Upper lobe of left lung (tissue), 6 donors: ENCODE measurements at regions not wholly inside any gene's neighbourhood (a gene's known extent, or its start where the extent isn't known, plus 50 kb on each side); places are given as distances from the start of the nearest gene placed in this dataset.

ENCODE experiments used
- ATAC-seq, 2 donors: fragments of 200-7000 bp; cut with Tn5 transposase; one replicate each; pipeline ENCODE4 v1.9.1; 2022; ENCODE audit warnings: mild to moderate bottlenecking in 2 of 2, moderate library complexity in 2 of 2; ENCODE audit not compliant: low FRiP score in 2 of 2
- DNase-seq, 2 donors: peaks; one replicate each; pipeline ENCODE4 v3.0.0-alpha.2; 2019 to 2020
- H3K27ac ChIP-seq, 4 donors: fragments of 200-600 bp; sonication (generic); one replicate each; pipeline ENCODE4 v1.5.1; 2016 to 2019
- H3K27me3 ChIP-seq, 4 donors: fragments of 200-600 bp; sonication (generic); one replicate each; pipeline ENCODE4 v1.5.1; 2017 to 2019
- H3K36me3 ChIP-seq, 4 donors: fragments of 200-600 bp; sonication (generic); one replicate each; pipeline ENCODE4 v1.5.1; 2016 to 2019
- H3K4me1 ChIP-seq, 4 donors: fragments of 200-600 bp; sonication (generic); one replicate each; pipeline ENCODE4 v1.5.1; 2018 to 2019
- H3K4me3 ChIP-seq, 4 donors: fragments of 200-600 bp; sonication (generic); one replicate each; pipeline ENCODE4 v1.5.1; 2017 to 2019; ENCODE audit warnings: mild to moderate bottlenecking in 2 of 4, moderate library complexity in 1 of 4
- H3K9me3 ChIP-seq, 4 donors: fragments of 200-600 bp; sonication (generic); one replicate each; pipeline ENCODE4 v1.5.1; 2018 to 2019
- CTCF ChIP-seq, 6 experiments: fragments of 450-650 bp in 4 of 6; fragments of 200-600 bp in 2 of 6; sonication (generic) in 2 of 6; IDR thresholded peaks; one replicate each; pipeline ENCODE4 v1.5.1; 2016 to 2019; ENCODE audit warnings: antibody characterized with exemption in 6 of 6
- EP300 ChIP-seq, 4 donors: sonication (generic); formaldehyde crosslinking; IDR thresholded peaks; one replicate each; pipeline ENCODE4 v1.5.1; 2017; ENCODE audit warnings: antibody characterized with exemption in 4 of 4, control low read depth in 2 of 4
- POLR2A ChIP-seq, 4 donors: fragments of 450-650 bp; IDR thresholded peaks; one replicate each; pipeline ENCODE4 v1.5.1; 2016 to 2017; ENCODE audit warnings: antibody characterized with exemption in 4 of 4, mild to moderate bottlenecking in 2 of 4
- POLR2AphosphoS5 ChIP-seq, 2 donors: sonication (generic); formaldehyde crosslinking; IDR thresholded peaks; one replicate each; pipeline ENCODE4 v1.5.1; 2017; ENCODE audit warnings: antibody characterized with exemption in 2 of 2
- WGBS, 2 donors: methylation state at CpG; one replicate each; pipeline ENCODE4 v1.1.5; 2017 to 2018; 5-methylcytosine and 5-hydroxymethylcytosine counted together
- donor health status: DM: no; HTN: no; CAD: no; lungs with moderate emphysema.
- donor health status: DM: no; HTN: yes; CAD: no; lungs with severe emphysema.

- no peak for TF ChIP-seq EP300 (IDR thresholded peaks at IDR 0.05)
- TF ChIP-seq POLR2AphosphoS5 (IDR thresholded peaks at IDR 0.05) = no peak
- TF ChIP-seq POLR2A (IDR thresholded peaks at IDR 0.05) = no peak
- no peak for TF ChIP-seq CTCF (IDR thresholded peaks at IDR 0.05)
- no peak overlapping the region for H3K27ac ChIP-seq
- H3K27me3 ChIP-seq = no peaks in the 10 kb centered on the region
- H3K36me3 ChIP-seq = no peaks in the 10 kb centered on the region
- no peaks in the 10 kb centered on the region for H3K4me1 ChIP-seq
- DNase-seq (no peak), ATAC-seq (no peak)
- H3K4me3 ChIP-seq = no peak overlapping the region
- no peaks in the 10 kb centered on the region for H3K9me3 ChIP-seq
- WGBS, 2 donors = 63 to 81% methylated on average over 4 of the region's 4 CpGs
Measured at GRCh38 chrX:151854726-151855495, 57.8 kb upstream of the MAGEA4 start.

DNA sequence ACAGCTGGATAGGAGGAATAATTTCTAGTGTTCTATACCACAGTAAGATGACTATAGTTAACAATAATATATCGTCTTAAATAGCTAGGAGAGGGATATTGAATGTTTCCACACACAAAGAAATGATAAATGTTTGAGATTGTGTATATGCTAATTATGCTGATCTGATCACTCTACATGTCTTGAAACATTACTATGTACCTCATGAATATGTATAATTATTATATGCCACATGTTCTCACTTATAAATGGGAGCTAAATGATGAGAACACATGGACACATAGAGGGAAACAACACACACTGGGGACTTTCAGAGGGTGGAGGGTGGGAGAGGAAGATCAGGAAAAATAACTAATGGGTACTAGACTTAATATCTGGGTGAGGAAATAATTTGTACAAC is 53.2 kb upstream of the MAGEA4 start:
- H3K4me3 ChIP-seq = no peak overlapping the region
- H3K36me3 ChIP-seq = no peaks in the 10 kb centered on the region
- H3K9me3 ChIP-seq = no peaks in the 10 kb centered on the region
- DNase-seq (no peak), ATAC-seq (no peak)
- no peaks in the 10 kb centered on the region for H3K27me3 ChIP-seq
- H3K27ac ChIP-seq = no peak overlapping the region
- H3K4me1 ChIP-seq = no peaks in the 10 kb centered on the region
- WGBS, 2 donors = 71 to 90% methylated on average over 1 of the region's 1 CpG
- no peak for TF ChIP-seq EP300 (IDR thresholded peaks at IDR 0.05)
- TF ChIP-seq POLR2A (IDR thresholded peaks at IDR 0.05) = no peak
- TF ChIP-seq CTCF (IDR thresholded peaks at IDR 0.05) = no peak
- TF ChIP-seq POLR2AphosphoS5 (IDR thresholded peaks at IDR 0.05) = no peak

DNA sequence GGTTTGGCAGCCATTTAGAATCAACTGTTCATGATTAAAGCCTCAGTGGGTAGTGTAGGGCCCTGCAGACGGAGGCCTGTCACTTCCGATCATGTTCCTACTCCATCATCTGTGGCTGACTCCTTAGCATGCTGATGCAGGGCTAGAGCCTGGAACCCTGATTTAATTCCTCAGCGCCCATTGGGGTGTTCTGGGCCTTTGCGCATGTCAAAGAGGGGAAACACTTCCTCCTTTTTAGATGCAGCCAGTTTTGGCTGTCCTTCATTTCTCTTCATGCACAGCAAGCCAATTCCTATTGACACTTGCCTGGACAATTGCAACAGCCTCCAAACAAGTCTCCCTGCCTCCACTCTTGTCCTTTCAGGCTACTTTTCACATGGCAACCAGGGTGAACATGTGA is 51.9 kb upstream of the MAGEA4 start:
- Histone ChIP-seq H3K27me3 (no peaks in the 10 kb centered on the region), H3K4me3 (no peak overlapping the region), H3K9me3 (no peaks in the 10 kb centered on the region), H3K27ac (no peak overlapping the region), H3K4me1 (no peaks in the 10 kb centered on the region), H3K36me3 (no peaks in the 10 kb centered on the region)
- ATAC-seq (no peak), DNase-seq (no peak)
- WGBS, 2 donors = 89% methylated on average over 4 of the region's 4 CpGs; no CpG with 5 or more reads in 1 of the 2 donors
- TF ChIP-seq CTCF (IDR thresholded peaks at IDR 0.05) = no peak
- TF ChIP-seq POLR2A (IDR thresholded peaks at IDR 0.05) = no peak
- no peak for TF ChIP-seq POLR2AphosphoS5 (IDR thresholded peaks at IDR 0.05)
- TF ChIP-seq EP300 (IDR thresholded peaks at IDR 0.05) = no peak
